ENCODE measurements at regions not wholly inside any gene's neighbourhood (a gene's known extent, or its start where the extent isn't known, plus 50 kb on each side); places are given as distances from the start of the nearest gene placed in this dataset.

DNA sequence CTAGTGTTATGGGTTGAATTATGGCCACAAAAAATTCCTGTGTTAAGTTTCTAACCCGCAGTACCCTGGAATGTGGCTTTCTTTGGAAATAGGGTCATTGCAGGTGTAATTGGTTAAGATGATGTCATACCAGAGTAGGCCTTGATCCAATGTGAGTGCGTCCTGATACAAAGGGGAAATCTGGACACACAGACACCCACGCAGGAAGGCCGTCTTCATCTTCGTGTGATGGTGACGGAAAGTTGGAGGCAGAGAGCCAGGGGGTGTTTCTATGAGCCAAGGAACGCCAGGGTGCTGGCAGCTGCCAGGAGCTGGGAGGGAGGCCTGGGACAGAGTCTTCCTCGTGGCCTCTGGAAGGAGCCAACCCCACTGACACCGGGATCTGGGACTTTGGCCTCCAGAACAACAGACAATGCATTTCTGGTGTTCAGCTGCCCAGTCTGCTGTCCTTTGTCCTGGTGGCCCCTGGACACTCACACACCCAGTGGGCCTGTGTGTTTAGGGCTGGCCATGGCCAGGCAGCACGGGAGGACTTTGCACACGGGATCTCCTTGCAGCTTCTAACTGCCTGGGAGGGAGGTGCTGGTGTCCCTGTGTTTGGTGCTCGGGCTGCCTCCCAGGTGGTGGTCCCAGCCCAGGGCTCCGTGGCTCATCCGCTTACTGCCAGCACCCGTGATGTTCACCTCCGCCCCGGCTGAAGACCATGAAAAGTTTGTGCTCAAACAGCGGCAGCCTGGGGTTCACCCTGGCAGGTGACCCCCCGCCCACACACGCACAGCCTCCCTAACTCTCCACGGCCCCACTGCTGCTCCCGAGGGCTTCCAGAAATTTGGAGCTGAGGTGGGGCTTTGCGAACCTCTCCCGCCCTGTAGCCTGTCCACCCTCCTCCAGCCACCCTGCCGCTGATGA lies 53.4 kb upstream of the GATA5 start (continued):
- TF ChIP-seq ZMYM2 (CRISPR knock-in tag; IDR thresholded peaks at IDR 0.05) (0 out of 2 replicates have a peak, but pooled peaks have one; percentile 30), ZNF724P (CRISPR knock-in tag; IDR thresholded peaks at IDR 0.05; ENCODE audit: borderline replicate concordance) (no peak), SOX13 (IDR thresholded peaks at IDR 0.05) (peak; percentile 94), SOX13 (CRISPR knock-in tag; conservative IDR thresholded peaks at IDR 0.05 in 1 of 2, IDR thresholded peaks at IDR 0.05 in 1 of 2) (peak in 1 of 2 experiments; percentile 98; a peak in 2 of 4 replicates), TBX2 (CRISPR knock-in tag; IDR thresholded peaks at IDR 0.05; ENCODE audit: borderline replicate concordance) (peak; percentile 78; the same call in 1 of the 2 replicates), EED (CRISPR knock-in tag; IDR thresholded peaks at IDR 0.05) (peak; percentile 69; the same call in 1 of the 2 replicates), RNF2 (conservative IDR thresholded peaks at IDR 0.05; ENCODE audit: low read depth) (0 out of 2 replicates have a peak, but pooled peaks have one; percentile 11), RXRA (CRISPR knock-in tag; IDR thresholded peaks at IDR 0.05) (peak; percentile 58; the same call in 1 of the 2 replicates), FOSL2 (CRISPR knock-in tag; IDR thresholded peaks at IDR 0.05) (no peak), ZNF446 (CRISPR knock-in tag; IDR thresholded peaks at IDR 0.05) (0 out of 2 replicates have a peak, but pooled peaks have one; percentile 49), RARG (CRISPR knock-in tag; IDR thresholded peaks at IDR 0.05; ENCODE audit: low read depth) (no peak), BCL6 (CRISPR knock-in tag; IDR thresholded peaks at IDR 0.05) (peak; percentile 45; the same call in 1 of the 2 replicates), ATRX (CRISPR knock-in tag; IDR thresholded peaks at IDR 0.05; ENCODE audit: borderline replicate concordance) (no peak), ARNTL (CRISPR knock-in tag; IDR thresholded peaks at IDR 0.05) (no peak; the same call in 1 of the 2 replicates), NCOR1 (IDR thresholded peaks at IDR 0.05; ENCODE audit: borderline replicate concordance, low read length) (peak; percentile 78; the same call in 1 of the 2 replicates), ATF7 (IDR thresholded peaks at IDR 0.05) (peak; percentile 93), ATF7 (CRISPR knock-in tag; IDR thresholded peaks at IDR 0.05) (peak; percentile 67; the same call in 1 of the 2 replicates), TFDP2 (CRISPR knock-in tag; IDR thresholded peaks at IDR 0.05) (no peak), LCORL (IDR thresholded peaks at IDR 0.05) (no peak), LCORL (CRISPR knock-in tag; IDR thresholded peaks at IDR 0.05) (peak; percentile 94), KLF16 (CRISPR knock-in tag; IDR thresholded peaks at IDR 0.05) (no peak)
- TF ChIP-seq, protein P1, sequence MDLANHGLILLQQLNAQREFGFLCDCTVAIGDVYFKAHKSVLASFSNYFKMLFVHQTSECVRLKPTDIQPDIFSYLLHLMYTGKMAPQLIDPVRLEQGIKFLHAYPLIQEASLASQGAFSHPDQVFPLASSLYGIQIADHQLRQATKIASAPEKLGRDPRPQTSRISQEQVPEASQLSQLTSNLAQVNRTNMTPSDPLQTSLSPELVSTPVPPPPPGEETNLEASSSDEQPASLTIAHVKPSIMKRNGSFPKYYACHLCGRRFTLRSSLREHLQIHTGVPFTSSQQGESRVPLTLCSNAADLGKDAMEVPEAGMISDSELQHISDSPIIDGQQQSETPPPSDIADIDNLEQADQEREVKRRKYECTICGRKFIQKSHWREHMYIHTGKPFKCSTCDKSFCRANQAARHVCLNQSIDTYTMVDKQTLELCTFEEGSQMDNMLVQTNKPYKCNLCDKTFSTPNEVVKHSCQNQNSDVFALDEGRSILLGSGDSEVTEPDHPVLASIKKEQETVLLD (CRISPR knock-in tag; IDR thresholded peaks at IDR 0.05; ENCODE audit: low read depth) = no peak
- TF ChIP-seq, protein P2, sequence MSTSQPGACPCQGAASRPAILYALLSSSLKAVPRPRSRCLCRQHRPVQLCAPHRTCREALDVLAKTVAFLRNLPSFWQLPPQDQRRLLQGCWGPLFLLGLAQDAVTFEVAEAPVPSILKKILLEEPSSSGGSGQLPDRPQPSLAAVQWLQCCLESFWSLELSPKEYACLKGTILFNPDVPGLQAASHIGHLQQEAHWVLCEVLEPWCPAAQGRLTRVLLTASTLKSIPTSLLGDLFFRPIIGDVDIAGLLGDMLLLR (CRISPR knock-in tag; IDR thresholded peaks at IDR 0.05) = 0 out of 2 replicates have a peak, but pooled peaks have one; percentile 9
- TF ChIP-seq, protein P3, sequence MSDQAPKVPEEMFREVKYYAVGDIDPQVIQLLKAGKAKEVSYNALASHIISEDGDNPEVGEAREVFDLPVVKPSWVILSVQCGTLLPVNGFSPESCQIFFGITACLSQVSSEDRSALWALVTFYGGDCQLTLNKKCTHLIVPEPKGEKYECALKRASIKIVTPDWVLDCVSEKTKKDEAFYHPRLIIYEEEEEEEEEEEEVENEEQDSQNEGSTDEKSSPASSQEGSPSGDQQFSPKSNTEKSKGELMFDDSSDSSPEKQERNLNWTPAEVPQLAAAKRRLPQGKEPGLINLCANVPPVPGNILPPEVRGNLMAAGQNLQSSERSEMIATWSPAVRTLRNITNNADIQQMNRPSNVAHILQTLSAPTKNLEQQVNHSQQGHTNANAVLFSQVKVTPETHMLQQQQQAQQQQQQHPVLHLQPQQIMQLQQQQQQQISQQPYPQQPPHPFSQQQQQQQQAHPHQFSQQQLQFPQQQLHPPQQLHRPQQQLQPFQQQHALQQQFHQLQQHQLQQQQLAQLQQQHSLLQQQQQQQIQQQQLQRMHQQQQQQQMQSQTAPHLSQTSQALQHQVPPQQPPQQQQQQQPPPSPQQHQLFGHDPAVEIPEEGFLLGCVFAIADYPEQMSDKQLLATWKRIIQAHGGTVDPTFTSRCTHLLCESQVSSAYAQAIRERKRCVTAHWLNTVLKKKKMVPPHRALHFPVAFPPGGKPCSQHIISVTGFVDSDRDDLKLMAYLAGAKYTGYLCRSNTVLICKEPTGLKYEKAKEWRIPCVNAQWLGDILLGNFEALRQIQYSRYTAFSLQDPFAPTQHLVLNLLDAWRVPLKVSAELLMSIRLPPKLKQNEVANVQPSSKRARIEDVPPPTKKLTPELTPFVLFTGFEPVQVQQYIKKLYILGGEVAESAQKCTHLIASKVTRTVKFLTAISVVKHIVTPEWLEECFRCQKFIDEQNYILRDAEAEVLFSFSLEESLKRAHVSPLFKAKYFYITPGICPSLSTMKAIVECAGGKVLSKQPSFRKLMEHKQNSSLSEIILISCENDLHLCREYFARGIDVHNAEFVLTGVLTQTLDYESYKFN (CRISPR knock-in tag; conservative IDR thresholded peaks at IDR 0.05) = peak; percentile 80

Data from HepG2 (cell line).